ENCODE measurements at regions not wholly inside any gene's neighbourhood (a gene's known extent, or its start where the extent isn't known, plus 50 kb on each side); places are given as distances from the start of the nearest gene placed in this dataset.

GRCh38 chr4:183797445-183798300 is 107.4 kb upstream of the STOX2 start:
- TF ChIP-seq SUZ12 (IDR thresholded peaks at IDR 0.05; ENCODE audit: extremely low read depth, insufficient read depth, insufficient read length) (no peak), ZNF274 (IDR thresholded peaks at IDR 0.05; ENCODE audit: low read depth, low read length) (no peak)

All from NT2/D1 (cell line).